Endodermal cell (in vitro differentiated cells): ENCODE measurements at regions not wholly inside any gene's neighbourhood (a gene's known extent, or its start where the extent isn't known, plus 50 kb on each side); places are given as distances from the start of the nearest gene placed in this dataset.

Experiments
- DNase-seq: peaks from one replicate; pipeline ENCODE4 v3.0.0-alpha.2; 2017
- H3K27ac ChIP-seq: 2 replicates; pipeline ENCODE4 v1.5.1; 2013; ENCODE audit warnings: mild to moderate bottlenecking, low read depth, low read length, moderate library complexity
- H3K27me3 ChIP-seq: 2 replicates; pipeline ENCODE4 v1.6.1; 2013; ENCODE audit warnings: mild to moderate bottlenecking, low read length, moderate library complexity; ENCODE audit not compliant: insufficient read depth, control insufficient read depth, poor library complexity, severe bottlenecking
- H3K36me3 ChIP-seq: 2 replicates; pipeline ENCODE4 v1.7.0; 2013; ENCODE audit warnings: mild to moderate bottlenecking, low read length, moderate library complexity; ENCODE audit not compliant: control insufficient read depth, insufficient read depth
- H3K4me1 ChIP-seq: one replicate; pipeline ENCODE4 v1.7.0; 2013; ENCODE audit warnings: low read length; ENCODE audit not compliant: control insufficient read depth, insufficient read depth
- H3K4me3 ChIP-seq: 2 replicates; pipeline ENCODE4 v1.5.1; 2013; ENCODE audit warnings: mild to moderate bottlenecking, low read length, moderate library complexity
- H3K9ac ChIP-seq: 2 replicates; pipeline ENCODE4 v1.6.1; 2013; ENCODE audit warnings: mild to moderate bottlenecking, low read length, moderate library complexity; ENCODE audit not compliant: poor library complexity, severe bottlenecking; ENCODE audit errors: extremely low read depth
- H3K9me3 ChIP-seq: 2 replicates; pipeline ENCODE4 v1.6.1; 2013; ENCODE audit warnings: mild to moderate bottlenecking, low read length, moderate library complexity; ENCODE audit not compliant: control insufficient read depth
- H3K27ac Mint-ChIP-seq: 2 replicates; pipeline ENCODE4 v1.8.0; 2020; ENCODE audit warnings: mixed read lengths
- H3K27me3 Mint-ChIP-seq: 2 replicates; pipeline ENCODE4 v1.8.0; 2021; ENCODE audit warnings: mild to moderate bottlenecking, mixed read lengths; ENCODE audit not compliant: insufficient read depth
- H3K36me3 Mint-ChIP-seq: 2 replicates; pipeline ENCODE4 v1.8.0; 2020; ENCODE audit warnings: low read depth, mixed read lengths
- H3K4me1 Mint-ChIP-seq: 2 replicates; pipeline ENCODE4 v1.8.0; 2020; ENCODE audit warnings: mixed read lengths
- H3K4me3 Mint-ChIP-seq: 2 replicates; pipeline ENCODE4 v1.8.0; 2020; ENCODE audit warnings: mild to moderate bottlenecking, moderate library complexity, mixed read lengths
- H3K9me3 Mint-ChIP-seq: 2 replicates; pipeline ENCODE4 v1.8.0; 2020; ENCODE audit warnings: mild to moderate bottlenecking, mixed read lengths
- WGBS, 2 experiments: methylation state at CpG; one replicate each; pipeline versions ENCODE4 v1.1.5 to v1.1.7; 2013; ENCODE audit warnings: missing lambda C conversion rate in 2 of 2, mixed read lengths in 1 of 2; ENCODE audit not compliant: insufficient coverage in 1 of 2, insufficient read length in 1 of 2; 5-methylcytosine and 5-hydroxymethylcytosine counted together
- TF ChIP-seq, protein P1 (sequence below): fragments of 200-600 bp; sonication (generic); conservative IDR thresholded peaks from 2 replicates; pipeline ENCODE4 v1.5.0; 2021; ENCODE audit warnings: antibody characterized with exemption, mild to moderate bottlenecking

DNA sequence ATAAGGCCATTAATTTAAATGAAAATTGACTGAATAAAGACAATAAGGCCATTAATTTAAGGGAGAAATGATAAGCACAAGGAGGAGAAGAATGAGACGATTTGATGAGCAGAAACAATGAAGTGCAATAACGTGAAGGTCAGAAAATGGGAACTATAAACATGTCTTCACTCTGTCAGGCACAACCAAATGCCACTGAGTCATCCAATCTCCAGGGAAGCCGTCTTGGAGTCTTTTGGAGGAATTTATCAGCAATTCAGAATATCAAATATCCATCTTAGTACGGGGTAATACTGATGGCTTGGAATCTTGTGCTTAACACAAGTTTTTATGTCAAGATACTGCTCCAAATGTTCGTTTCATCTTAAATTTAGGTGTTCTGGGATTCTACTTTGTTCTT lies 159.9 kb downstream of the CAPZA3 start:
- TF ChIP-seq, protein P1, sequence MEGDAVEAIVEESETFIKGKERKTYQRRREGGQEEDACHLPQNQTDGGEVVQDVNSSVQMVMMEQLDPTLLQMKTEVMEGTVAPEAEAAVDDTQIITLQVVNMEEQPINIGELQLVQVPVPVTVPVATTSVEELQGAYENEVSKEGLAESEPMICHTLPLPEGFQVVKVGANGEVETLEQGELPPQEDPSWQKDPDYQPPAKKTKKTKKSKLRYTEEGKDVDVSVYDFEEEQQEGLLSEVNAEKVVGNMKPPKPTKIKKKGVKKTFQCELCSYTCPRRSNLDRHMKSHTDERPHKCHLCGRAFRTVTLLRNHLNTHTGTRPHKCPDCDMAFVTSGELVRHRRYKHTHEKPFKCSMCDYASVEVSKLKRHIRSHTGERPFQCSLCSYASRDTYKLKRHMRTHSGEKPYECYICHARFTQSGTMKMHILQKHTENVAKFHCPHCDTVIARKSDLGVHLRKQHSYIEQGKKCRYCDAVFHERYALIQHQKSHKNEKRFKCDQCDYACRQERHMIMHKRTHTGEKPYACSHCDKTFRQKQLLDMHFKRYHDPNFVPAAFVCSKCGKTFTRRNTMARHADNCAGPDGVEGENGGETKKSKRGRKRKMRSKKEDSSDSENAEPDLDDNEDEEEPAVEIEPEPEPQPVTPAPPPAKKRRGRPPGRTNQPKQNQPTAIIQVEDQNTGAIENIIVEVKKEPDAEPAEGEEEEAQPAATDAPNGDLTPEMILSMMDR, result no peak
- H3K4me1 ChIP-seq, result peaks cover 9% of the 10 kb centered on the region
- no peak for DNase-seq
- H3K9ac ChIP-seq, result no peak overlapping the region
- H3K27me3 ChIP-seq, result no peaks in the 10 kb centered on the region
- H3K9me3 ChIP-seq, result no peaks in the 10 kb centered on the region
- H3K4me1 Mint-ChIP-seq, result peaks cover 21% of the 10 kb centered on the region
- H3K9me3 Mint-ChIP-seq, result no peaks in the 10 kb centered on the region
- H3K4me3 ChIP-seq, result no peak overlapping the region
- WGBS, 2 experiments, result 91 to 93% methylated on average over 5 of the region's 5 CpGs
- H3K27me3 Mint-ChIP-seq, result no peaks in the 10 kb centered on the region
- no peaks in the 10 kb centered on the region for H3K36me3 ChIP-seq
- no peaks in the 10 kb centered on the region for H3K36me3 Mint-ChIP-seq
- H3K4me3 Mint-ChIP-seq, result no peak overlapping the region
- no peak overlapping the region for H3K27ac Mint-ChIP-seq
- no peak overlapping the region for H3K27ac ChIP-seq

DNA sequence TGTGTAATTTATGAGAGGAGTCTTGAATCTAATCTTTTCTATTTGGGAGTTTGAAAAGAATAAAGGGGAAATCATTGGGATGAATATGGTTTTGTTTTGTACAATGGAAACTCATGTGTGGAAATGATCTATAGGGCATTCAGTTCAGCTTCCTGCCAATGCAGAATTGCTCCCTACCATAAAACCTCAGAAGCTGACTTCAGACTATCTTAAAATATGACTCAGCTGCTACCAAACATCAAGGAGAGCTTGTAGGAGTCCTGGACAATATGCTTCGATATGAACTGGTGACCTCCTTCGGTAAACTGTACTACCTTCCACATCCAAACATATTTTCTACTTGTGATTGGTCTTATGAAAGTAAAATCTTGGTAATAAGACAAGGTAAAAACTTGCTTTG lies 160.6 kb downstream of the CAPZA3 start:
- H3K36me3 Mint-ChIP-seq, result no peaks in the 10 kb centered on the region
- H3K4me3 Mint-ChIP-seq, result no peak overlapping the region
- Histone ChIP-seq H3K27me3 (no peaks in the 10 kb centered on the region), H3K4me3 (no peak overlapping the region), H3K9ac (no peak overlapping the region), H3K36me3 (no peaks in the 10 kb centered on the region), H3K27ac (no peak overlapping the region), H3K4me1 (peaks cover 9% of the 10 kb centered on the region), H3K9me3 (no peaks in the 10 kb centered on the region)
- WGBS, 2 experiments, result 100% methylated on average over 1 of the region's 2 CpGs; no CpG with 5 or more reads in 1 of the 2 experiments
- H3K4me1 Mint-ChIP-seq, result peaks cover 21% of the 10 kb centered on the region
- no peaks in the 10 kb centered on the region for H3K9me3 Mint-ChIP-seq
- no peaks in the 10 kb centered on the region for H3K27me3 Mint-ChIP-seq
- H3K27ac Mint-ChIP-seq, result no peak overlapping the region
- TF ChIP-seq, protein P1, result no peak
- no peak for DNase-seq

DNA sequence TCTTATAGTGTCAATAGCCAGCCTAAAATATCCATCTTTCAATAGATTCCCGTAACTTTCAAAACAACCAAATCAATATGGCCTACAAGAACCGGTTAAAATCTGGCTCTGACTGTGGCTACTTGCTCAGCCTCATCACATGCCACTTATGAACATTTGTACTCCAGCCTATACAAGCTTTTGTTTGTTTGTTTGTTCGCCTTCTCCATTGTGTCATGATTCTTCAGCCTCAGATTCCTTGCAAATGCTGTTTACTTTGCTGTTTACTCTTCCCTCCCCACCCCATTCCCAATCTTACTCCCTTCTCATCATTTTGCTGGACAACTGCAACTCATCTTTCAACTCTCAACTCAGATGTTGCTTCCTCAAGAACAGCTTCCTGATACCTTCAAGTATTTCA lies 161.2 kb downstream of the CAPZA3 start:
- 90 to 96% methylated on average over 3 of the region's 3 CpGs for WGBS, 2 experiments
- no peaks in the 10 kb centered on the region for H3K27me3 Mint-ChIP-seq
- DNase-seq, result no peak
- no peak overlapping the region for H3K4me3 Mint-ChIP-seq
- Histone ChIP-seq H3K9me3 (no peaks in the 10 kb centered on the region), H3K36me3 (no peaks in the 10 kb centered on the region), H3K9ac (no peak overlapping the region), H3K4me1 (peaks cover 9% of the 10 kb centered on the region), H3K27me3 (no peaks in the 10 kb centered on the region), H3K27ac (no peak overlapping the region), H3K4me3 (no peak overlapping the region)
- peaks cover 21% of the 10 kb centered on the region for H3K4me1 Mint-ChIP-seq
- H3K9me3 Mint-ChIP-seq, result no peaks in the 10 kb centered on the region
- no peaks in the 10 kb centered on the region for H3K36me3 Mint-ChIP-seq
- TF ChIP-seq, protein P1, result no peak
- no peak overlapping the region for H3K27ac Mint-ChIP-seq
